NCI-H2196 treated with DMSO at 0.1 percent for 48 hours (cell line): ENCODE measurements at regions not wholly inside any gene's neighbourhood (a gene's known extent, or its start where the extent isn't known, plus 50 kb on each side); places are given as distances from the start of the nearest gene placed in this dataset.
A peak's percentile ranks its signal among the peaks of the same experiment; 100 is the strongest.
"Not testable (repeated sequence)": the region's sequence is repeated elsewhere in the genome, so short reads cannot be mapped to it uniquely, and the experiment has no call there.

Experiments
- DNase-seq: peaks from one replicate; lab custom pipeline; 2025; ENCODE audit not compliant: unreplicated experiment; lab: John Stamatoyannopoulos, UW

- DNase-seq = peak; percentile 20
These were observed 68.6 kb upstream of the KMT2C start for GRCh38 chr7:152504367-152504766.

DNA sequence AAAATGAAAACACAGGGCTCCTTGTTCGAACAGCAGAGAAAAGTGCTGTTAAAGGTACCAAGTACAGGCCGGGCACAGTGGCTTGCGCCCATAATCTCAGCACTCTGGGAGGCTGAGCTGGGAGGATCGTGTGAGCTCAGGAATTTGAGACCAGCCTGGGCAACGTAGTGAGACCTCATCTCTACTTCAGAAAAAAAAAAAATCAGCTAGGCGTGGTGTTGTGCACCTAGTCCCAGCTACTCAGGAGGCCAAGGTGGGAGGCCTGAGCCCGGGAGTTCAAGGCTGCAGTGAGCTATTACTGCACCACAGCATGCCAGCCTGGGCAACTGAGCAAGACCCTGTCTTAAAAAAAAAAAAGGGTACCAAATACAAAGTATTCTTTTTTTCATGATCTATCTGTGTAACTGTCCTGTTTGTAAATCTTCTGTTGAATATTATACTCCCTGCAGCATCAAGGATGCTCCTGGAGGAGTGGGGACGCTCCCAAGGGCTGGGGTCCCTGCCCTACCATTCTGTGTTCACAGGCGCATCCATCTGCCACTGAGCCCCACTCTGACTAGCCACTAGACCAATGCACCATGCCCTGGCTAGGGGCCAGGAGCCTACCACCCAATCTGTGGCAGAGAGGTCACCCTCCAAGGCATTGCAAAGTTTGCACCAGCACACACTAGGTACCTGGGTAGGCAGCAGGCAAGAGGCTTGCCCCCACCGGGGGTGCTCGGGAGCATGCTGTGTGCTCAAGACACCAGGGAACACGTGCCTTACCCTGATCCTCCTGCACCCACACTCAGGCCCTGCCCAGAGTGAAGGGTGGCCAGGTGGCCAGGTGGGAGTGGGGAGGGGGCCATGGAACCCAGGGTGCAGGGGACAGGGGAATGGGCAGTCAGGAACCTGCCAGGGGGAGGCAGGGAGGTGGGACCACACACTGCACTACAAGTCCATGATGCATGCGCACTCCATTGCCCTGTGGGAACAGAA, 67.3 kb upstream of the KMT2C start:
- no peak for DNase-seq

DNA sequence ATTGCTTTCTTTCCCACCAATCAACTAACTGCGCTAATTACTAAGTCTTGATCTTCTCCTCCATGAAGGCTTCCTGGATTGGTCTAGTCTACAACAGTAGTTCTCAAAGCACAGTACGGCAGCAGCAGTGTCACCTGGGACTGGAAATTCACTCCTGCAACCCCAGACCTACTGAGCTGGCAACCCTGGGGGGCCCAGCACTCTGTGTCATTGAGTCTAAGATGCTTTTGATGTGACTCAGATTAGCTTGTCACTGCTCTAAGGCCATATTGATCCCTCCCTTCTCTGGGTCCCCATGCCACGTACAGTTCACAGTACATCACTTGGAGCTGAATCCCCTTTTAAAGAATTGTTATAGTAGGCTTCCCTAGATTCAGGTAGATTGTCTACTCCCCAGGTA, 65.7 kb upstream of the KMT2C start:
- no peak for DNase-seq

- DNase-seq = not testable (repeated sequence)
These were observed 64.2 kb upstream of the KMT2C start for GRCh38 chr7:152499969-152500368.

DNA sequence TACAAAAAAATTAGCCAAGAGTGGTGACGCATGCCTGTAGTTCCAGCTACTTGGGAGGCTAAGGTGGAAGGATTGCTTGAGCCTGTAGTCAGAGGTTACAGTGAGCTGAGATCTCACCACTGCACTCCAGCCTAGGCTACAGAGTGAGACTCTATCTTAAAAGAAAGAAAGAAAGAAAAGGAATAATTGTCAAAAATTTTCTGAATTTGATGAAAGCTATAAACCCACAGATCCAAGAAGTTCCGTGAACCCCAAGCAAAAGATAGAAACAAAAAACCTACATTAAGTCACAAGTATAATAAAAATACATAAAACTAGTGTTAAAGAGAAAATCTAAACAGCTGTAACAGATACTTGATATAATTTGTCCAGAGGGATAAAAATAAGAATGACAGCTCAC, 60.1 kb upstream of the KMT2C start:
- no peak for DNase-seq

DNA sequence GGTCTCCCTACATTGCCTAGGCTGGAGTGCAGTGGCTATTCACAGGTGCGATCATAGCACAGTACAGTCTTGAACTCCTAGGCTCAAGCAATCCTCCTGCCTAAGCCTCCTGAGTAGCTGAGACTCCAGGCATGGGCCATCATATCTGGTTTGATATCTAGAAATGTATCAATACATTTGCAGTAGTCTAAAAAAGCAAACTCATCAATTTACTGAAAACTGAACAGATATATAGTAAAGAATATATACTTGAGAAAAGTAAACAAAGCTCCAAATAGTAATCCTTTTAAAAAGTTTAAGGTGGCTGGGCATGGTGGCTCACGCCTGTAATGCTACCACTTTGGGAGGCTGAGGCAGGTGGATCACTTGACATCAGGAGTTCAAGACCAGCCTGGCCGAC, 57.1 kb upstream of the KMT2C start:
- no peak for DNase-seq

DNA sequence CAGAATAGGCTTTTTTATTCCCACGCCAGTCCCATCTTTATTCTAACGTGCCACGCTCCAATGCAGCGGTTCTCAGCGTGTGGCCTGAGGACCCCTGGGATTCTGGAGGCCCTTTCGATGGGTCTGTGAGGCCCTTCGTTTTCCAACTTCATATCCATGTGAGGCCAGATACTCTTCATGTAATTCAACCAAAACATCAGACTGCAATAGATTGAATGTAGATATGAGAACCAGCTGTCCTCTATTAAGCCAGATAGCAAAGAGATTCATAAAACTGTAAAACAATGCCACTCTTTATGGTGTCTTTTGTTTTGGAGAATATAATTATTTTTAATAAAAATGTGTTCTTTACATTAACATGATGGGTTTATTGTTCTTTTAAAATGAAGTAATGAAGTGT, 53.2 kb upstream of the KMT2C start:
- DNase-seq = no peak

- DNase-seq = no peak
These were observed 51.2 kb upstream of the KMT2C start for GRCh38 chr7:152486968-152487367.

DNA sequence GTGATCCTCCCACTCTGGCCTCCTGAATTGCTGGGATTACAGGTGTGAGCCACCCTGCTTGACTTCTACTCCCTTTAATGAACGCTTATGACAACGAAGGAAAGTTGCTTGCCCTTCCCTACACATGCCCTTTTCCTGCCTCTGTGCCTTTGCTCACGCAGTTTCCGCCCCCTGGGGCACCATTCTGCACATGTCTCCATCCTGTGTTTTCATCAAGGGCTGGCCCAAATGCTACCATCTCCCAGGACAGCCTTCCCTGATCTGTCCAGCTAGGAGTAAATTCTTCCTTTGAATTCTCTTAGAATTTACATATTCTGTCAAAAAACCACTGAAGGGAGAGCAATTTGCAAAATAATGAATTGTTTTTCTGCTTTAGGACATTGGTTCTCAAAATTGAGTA, 50.0 kb upstream of the KMT2C start:
- DNase-seq = no peak
